IPS-11a (cell line): ENCODE measurements at regions not wholly inside any gene's neighbourhood (a gene's known extent, or its start where the extent isn't known, plus 50 kb on each side); places are given as distances from the start of the nearest gene placed in this dataset.

Experiments used
- H3K4me3 ChIP-seq: one replicate; pipeline ENCODE4 v1.5.1; 2013; ENCODE audit warnings: low read depth, low read length, control low read depth

DNA sequence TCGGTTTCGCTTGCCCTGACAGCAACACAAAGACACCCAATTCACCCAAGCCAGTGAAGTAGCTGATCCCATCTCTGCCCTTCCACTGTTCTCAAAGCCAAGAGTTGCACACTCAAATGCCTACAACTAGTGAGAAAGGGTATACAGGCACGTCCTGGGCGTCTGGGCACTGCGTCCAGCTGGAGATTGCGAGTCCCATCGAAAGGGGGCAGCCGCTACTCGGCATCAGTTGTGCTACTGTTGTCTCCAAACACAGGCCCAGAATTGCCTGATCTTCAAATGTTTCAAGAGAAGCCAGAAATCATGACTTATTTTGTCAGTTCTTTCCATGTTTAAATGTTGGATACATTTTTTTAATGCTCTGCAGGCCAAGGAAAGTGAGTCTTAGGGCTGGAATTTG lies 487.8 kb downstream of the BCOR start:
- H3K4me3 ChIP-seq: no peak overlapping the region

DNA sequence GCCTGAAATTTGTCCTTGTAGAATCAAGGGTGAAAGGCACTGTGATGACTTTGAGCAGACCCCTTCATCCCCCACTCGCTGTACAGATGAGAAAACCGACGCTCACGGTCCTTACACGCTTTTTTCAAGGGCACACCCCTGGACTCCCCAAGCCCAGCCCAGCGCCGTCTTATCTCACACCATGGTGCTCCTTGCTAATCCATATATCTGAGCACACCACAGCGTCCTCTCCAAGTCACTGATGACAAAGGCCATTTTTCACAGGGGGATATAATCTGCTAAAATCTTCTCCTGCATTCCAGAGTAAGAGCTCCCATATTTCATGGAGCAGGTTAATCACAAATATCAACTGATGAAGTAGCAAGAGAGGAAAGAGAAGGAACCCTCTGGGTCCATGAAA lies 486.3 kb downstream of the BCOR start:
- no peak overlapping the region for H3K4me3 ChIP-seq

DNA sequence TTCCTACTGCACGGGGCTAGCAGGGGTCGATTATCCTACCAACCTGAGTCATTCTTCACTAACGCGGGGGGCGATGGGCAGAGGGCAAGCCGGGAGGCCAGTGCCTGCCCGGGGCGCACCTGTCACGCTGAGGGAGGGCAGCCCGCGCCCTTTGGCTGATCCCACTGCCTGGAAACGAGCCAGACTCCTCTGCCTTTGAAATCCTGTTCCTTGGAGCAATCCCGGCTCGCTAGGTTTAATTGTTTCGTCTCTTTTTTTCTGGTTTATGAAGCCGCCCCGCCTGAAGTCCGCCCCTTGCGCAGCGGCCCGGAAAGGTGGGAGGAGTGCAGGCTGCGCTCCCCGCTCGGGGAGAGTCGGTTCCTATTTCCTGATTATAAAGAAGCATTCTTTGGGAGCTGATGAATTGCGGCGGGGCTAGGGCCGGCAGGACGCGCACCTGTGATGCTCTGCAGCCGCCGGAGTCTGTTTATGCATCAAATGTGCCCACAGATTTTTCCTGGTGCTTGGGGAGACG lies 484.2 kb downstream of the BCOR start:
- peak overlapping the region; percentile 13 for H3K4me3 ChIP-seq

DNA sequence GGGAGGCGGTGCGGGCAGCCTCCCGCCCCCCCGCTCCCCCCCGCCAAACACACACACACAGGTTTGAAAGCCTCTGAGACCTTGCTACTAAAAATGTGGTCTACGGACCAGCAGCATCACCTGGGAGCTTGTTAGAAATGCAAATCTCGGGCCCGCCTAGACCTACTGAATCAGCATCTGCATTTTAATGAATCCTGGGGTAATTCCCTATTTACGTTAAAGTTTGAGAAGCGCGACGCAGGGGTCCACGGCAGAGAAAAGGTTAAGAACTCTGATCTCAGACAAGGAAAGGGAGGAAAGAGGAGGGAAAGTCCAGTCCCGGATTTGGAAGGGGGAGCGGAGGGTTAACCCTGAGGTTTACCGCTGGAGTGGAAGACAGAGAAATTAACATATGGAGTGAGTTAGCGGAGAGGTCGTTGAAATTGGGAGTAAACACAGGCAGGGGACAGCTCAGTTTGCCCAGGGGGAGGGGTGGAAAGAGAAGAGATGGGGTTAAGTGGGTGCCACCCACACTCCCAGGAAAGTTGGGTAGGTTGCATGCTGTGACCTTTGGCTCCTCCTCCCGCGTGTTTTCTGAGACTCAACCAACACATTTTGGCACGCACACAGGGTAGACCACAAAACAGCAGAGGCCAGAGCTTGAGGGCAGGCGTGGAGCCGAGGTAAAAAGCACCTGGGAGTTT lies 483.6 kb downstream of the BCOR start:
- peak overlapping the region; percentile 13 for H3K4me3 ChIP-seq

DNA sequence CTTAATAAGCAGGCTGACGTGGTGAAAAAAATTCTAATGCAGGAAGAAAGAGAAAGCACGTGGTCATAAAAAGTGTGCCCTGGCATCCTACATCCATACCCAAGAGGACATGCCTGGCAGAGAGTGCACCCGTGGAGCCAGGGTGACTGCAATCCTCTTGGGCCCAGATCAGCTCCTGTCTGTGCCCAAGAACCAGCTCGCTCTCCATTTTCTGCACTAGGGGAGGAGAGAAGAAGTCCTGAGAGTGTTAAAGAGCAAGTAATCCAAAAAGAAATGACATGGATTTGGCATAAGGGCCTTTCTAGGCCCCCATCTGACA lies 483.1 kb downstream of the BCOR start:
- H3K4me3 ChIP-seq: no peak overlapping the region

DNA sequence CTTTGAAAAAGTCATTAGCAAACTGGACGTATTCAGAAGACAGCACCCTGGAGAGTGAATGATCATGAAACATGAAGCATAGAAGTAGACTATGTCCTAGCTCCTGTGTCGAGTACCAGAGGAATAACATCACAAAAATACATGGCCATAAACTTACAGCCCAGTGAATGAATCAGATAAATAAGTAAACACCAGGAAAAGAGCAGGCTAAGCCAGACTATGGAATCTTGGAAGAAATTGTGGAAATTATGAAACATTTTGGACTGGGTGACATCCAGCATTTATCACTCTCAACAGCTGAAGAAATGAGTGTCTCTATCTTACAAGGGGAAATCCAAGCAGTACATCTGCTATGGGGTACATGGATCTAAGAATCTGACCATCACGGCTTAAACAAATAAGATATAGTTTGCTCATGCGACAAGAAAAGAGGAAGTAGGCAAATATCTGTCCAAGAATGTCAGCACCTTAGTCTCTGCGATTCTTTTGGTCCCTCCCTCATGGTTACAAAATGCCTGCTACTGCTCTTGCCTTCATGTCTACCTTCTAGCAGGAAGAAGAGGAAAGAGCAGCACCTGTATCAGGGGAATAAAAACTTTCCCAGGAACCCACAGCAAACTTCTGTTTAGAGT lies 481.5 kb downstream of the BCOR start:
- H3K4me3 ChIP-seq: no peak overlapping the region

DNA sequence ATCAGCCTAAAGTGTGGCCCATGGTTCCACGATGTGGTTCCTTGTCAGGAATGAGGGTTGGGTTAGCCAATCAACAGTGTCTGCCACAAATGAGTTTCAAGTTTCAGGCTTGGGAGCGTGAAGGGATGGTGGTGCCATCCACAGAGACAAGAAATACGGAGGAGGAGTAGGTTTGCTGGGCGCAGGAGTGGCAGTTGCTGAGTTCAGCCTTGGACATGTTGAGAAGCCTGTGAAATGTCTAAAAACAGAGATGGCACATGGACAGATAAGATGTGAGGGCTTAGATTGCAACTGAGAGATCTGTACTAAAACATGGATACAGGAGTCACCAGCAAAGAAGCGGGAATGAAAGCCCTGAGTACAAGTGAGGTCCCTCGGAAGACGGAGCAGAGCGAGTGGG lies 481.0 kb downstream of the BCOR start:
- no peak overlapping the region for H3K4me3 ChIP-seq

DNA sequence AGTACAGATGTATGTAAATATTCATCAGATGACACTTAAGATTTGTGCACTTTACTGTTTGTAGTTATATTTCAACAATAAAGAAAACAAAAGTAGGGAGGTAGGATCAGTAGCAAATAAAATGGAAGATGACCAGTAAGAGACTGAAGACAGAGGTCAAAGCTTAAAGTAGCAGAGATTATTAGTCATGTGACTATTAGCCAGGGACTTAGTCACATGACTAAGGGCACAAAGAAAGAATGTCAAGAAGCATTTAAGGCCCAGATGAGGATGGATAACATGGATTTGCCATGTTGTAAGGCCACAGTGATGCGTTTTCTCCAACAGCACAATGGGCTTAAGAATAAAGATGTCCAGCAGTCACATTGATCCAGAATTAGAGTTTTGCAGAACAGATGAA lies 479.6 kb downstream of the BCOR start:
- H3K4me3 ChIP-seq: no peak overlapping the region

DNA sequence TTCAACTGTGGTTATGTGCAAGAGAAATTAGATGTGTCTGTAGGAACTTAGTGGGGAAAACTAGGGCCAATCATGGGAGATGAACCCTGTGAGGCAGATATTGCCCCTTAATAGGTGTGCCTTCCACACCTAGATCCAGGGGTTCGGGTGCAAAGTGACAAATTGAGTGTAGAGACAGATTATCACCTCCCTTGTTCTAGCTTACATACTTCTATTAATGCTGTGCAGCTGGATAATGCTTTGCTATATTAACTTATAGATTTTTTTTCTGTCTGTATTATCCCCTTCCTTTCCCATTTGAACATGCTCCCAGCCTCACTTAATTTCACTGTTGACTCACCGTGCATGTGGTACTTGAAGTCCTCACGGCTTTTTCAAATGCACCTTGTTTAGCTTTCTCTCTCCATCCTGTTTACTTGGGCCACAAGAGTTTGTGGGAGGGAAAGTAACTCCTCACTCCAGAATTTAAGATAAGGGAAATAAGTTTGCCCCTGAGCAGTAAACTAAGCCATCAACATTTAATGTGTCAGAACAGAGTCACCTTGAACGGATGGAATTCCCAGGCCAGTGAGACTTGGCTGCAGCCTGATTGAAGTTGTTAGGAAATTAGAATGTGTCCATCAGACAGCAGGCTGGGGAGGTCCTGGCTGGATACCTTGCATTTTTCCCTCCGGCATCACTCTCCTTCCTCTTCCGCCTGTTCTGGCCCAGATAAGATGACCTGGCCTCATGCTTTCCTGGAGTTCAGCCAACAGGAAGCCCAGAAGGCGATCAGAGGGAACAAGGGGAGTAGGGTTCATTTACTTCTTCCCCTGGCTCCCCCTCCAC lies 478.4 kb downstream of the BCOR start:
- no peak overlapping the region for H3K4me3 ChIP-seq

DNA sequence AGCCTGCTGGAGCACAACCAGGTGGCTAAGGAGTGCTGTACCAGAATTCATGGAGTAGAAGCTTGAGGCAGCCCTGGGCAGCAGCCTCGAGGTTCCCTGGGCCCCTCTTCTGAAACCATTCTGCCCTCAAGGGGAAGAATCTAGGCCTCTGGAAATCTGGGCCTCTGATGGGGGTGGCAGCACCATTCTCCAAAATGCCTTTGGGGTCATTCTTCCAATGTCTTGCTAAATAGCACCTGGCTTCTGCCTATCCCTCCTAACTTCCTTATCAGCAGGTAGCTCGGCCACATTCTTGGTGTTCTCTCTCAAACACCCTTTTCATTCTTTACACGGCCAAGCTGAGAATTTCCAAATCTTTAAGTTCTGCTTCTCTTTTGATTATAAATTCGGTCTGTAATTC lies 473.6 kb downstream of the BCOR start:
- no peak overlapping the region for H3K4me3 ChIP-seq

DNA sequence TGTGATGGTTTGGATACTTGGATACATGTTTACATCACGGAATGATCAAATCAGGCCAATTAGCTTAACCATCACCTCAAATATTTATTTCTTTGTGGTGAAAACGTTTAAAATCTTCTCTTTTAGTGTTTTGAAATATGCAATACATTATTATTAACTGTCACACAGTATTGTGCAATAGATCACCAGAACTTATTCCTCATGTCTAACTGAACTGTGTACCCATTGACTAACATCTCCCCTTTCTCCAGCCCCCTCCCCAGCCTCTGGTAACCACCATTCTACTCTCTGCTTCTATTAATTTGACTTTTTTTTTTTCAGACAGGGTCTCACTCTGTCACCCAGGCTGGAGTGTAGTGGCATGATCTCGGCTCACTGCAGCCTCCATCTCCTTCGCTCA lies 471.9 kb downstream of the BCOR start:
- H3K4me3 ChIP-seq: no peak overlapping the region

DNA sequence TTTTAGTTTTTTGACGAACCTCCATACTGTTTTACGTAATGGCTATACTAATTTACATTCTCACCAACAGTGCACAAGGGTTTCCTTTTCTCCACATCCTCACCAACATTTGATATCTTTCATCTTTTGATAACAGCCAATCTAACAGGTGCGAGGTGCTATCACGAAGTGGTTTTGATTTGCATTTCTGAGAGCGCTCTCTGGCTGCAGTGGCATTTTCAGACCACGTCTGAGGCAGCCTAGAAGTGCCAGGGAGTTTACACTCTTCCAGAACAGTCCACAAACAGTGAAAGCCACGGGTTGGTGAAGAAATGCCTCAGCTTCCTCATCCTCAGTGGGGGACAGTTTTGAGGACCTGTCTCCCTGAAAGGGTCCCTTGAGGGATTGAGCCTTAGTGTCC lies 471.0 kb downstream of the BCOR start:
- H3K4me3 ChIP-seq: no peak overlapping the region

DNA sequence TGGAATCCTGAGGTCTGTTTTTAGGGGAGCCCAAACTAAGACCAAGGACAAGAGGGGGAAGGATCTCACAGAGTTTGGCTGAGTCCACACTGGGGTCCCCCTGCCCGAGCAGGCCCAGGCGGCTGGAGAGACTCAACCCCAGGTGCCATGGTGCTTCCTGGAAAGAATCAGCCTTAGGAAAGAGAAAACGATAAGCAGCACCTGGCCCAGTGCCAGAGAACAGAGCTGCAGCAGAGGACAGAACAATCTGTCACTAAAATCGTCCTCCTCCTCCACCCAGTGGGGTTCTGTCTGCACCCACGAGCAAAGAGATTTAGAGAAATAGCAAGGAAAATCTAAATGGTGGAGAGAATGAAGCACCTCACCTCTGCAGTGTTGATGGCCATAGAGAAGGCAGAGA lies 470.5 kb downstream of the BCOR start:
- H3K4me3 ChIP-seq: no peak overlapping the region

DNA sequence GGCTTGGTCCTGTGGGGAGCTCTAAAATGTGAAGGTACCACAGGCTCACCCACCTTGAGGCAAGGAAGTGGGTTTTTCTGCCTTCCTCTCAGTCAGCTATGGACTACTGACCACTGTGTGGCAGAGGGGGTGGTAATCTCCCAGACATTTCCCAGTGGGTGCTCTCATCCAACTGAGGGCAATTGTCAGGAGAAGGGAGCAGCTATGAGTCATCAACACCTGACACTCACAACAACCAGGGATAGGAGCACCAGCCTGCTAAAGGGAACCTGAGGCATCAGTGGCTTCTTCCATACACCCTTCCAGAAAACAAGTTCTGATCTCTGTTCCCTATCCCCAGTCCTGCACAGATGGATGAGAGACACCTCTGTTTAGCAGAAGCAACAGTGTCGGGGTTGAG lies 468.8 kb downstream of the BCOR start:
- no peak overlapping the region for H3K4me3 ChIP-seq

DNA sequence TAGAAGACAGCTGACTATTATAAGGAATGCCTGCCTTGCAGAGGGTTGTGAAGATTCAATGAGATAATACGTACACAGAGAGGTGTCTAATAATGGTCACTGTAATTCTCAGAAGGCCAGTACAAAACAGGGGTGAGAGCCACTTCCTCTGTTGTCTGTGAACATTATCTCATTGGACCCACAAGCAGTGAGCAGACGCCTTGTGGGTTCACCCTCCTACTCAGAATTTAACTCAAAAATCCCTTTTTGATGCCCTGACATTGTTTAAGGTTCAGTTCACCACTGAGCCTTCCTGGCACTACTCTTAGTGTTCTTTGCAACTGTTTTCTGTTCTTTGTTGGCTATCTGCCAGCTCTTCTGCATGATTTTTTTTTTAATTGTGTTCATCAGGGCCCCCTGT lies 467.4 kb downstream of the BCOR start:
- H3K4me3 ChIP-seq: no peak overlapping the region

DNA sequence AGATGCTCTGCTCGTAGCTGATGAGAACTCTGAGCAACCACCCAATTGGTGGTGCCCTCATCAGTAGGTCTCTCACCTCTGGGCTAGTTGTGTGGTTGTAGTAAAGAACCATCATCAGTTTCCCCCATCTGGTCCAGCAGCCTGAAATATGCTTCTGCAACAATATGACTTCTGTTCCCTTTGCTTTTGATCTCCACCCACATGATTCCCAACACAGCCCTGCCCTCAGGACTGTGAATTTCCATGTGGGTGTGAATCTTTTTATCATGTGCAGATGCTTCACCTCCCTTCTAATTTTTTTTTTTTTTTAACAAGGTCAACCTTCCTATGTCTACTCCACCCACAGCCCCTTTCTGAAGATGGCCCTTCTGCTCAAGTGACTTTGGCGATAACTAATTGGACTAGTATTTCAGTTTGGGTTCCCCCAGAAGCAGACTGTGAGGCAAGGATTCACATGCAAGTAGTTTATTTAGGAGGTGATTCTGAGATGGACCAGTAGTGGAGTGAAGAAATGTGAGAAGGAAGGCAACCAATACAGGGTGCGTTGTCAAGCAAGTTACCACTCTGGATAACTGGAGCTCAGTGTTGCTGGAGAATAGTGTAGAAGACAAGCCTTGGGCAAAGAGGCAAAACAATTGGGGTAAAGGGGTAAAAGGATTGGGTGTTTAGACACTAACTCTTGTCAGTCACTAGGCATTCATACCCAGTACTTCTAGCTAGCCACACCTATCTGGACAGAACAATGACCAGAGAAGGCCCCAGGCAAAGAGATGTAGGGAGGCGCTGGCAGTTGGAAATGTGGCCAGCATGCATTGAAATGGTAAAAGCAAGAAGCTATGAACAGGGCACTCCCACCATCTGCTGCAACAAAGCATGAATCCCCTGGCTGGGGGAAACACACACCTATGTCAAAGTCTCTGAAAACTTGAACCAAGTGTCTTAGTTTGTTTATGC lies 466.2 kb downstream of the BCOR start:
- H3K4me3 ChIP-seq: no peak overlapping the region

DNA sequence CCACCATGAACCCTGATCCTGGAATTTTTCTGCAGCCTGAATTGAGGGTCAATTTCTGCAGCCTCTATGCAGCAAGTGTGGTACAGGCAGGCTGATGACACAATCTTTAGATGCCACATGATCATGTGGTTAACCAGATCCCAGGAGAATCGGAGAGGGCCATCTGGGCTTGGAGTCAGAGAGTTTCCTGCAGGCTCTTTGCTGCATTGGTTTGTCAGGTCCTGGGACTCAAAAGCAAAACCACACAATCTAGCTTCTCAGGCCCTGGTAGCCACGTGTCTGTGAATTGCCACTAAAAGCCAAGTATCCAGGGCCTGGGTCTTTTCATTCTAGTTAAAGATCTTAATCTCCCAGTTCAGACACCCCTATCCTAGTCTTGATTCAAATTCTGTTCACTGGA lies 464.5 kb downstream of the BCOR start:
- H3K4me3 ChIP-seq: no peak overlapping the region

DNA sequence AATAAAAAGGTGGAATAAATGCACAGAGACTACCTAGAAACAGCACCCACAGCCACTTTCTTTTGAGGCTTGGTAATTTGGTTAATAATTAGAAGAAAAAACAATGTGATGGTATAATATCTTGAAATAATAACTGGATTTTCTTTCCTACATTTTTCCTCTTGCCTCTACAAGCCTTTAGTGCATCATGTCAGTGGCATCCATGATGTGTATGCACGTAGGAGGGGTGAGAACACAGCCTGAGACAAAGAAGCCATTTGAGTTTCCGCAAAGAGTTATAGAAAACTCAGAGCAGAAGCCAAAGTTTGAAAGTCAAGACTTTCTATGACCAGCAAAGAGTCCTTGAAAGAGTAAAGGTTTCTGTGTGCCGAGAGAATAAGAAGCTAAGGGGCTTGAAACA lies 461.3 kb downstream of the BCOR start:
- H3K4me3 ChIP-seq: no peak overlapping the region

DNA sequence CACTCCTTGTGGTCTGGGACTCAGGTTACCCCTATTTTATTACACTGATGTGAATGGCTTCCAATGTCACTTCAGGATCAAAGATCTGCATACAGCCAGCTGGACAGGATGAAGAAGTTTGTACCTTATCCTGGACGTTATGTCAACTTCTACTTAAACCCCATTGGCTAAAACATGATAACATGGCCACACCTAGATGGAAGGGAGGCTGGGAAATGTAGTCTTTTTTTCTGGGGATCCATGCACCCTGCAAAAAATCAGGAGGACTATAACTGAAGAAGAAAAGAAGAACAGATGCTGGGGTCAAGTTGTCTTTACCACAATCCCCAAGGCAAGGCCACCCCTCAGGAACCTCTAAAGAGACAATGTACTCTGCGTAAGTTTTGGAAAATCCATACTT lies 459.2 kb downstream of the BCOR start:
- H3K4me3 ChIP-seq: no peak overlapping the region

DNA sequence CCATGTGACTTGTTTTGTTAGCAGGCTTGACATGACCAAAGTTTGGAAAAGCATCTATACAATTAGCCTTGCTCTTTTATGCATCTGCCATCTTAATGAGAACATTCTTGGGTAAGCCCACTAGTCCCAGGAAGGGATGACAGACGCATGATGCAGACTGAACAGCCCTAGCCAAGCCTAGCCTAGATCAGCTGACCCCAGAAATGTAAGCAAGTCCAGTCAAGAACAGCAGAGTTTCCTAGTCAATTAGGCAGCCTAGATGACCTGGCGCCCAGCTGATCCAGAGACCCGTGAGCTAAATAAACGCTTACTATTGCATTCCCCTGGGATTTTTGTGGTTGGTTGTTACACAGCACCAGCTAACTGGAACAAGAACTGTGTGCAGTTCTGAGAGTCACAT lies 457.9 kb downstream of the BCOR start:
- no peak overlapping the region for H3K4me3 ChIP-seq

DNA sequence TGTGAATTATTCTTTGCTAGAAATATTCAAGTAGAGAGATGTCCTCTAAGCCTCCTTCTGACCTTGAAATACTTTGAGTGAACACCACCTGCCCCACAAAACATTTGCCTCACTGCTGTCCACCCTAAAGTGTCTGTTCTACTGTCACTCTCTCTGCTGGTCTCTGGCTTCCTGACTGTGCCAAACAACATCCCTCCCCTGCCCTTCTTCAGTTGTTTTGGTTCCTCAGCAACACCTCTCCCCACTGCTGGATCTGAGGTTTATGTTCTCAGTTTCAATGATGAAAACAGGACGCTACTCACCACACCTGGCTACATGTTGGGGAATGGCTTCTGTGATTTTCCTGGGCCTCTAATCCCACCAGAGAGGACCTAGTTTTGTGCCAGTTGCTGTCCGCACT lies 456.9 kb downstream of the BCOR start:
- H3K4me3 ChIP-seq: no peak overlapping the region
